ENCODE measurements at regions not wholly inside any gene's neighbourhood (a gene's known extent, or its start where the extent isn't known, plus 50 kb on each side); places are given as distances from the start of the nearest gene placed in this dataset.
"Not testable (repeated sequence)": the region's sequence is repeated elsewhere in the genome, so short reads cannot be mapped to it uniquely, and the experiment has no call there.

DNA sequence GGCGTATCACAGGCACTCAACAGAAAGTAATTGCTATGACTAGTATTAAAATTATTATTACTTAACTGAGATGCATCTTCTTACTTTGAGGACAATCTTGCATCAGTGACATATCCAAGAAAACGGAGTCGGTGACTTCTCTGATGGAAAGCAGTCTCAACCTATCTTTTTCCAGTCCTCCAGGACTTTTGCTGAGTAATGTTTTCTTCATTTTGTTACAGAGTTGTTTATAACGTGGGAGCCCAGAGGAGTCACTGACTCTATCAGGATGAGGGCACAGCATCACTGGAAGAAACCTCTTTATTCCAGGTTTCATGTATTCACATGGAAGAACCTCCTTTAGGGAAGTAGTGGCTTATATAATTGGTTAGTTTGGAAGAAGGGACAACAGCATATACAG, 51.5 kb upstream of the MELK start:
- H3K36me3 ChIP-seq = no peaks in the 10 kb centered on the region

DNA sequence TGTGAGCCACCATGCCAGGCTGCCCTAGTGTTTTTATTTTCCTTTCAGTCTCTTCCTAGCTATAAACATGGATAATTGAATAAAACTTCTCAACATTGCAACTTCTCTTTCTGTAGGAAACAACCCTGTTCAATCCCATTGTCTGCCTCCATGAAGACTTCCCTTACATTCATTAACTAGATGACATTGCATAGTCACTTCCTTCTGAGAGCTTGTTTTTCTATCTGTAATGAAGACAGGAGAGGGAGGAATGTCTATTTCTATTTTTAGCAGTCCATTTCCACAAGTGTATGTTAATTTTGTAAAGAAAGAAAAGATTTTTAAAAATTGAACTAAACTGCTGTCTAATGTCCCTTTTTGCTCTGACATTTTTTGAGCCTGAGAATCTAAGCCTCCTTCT, 55.6 kb upstream of the MELK start:
- Histone ChIP-seq H3K36me3 (no peaks in the 10 kb centered on the region), H3K9me3 (no peaks in the 10 kb centered on the region), H3K4me3 (no peak overlapping the region), H3K27ac (no peak overlapping the region), H3K4me1 (no peaks in the 10 kb centered on the region), H3K27me3 (no peaks in the 10 kb centered on the region)
- no peak for DNase-seq (ENCODE audit: low spot score in 2 of 2)
- TF ChIP-seq EP300 (IDR thresholded peaks at IDR 0.05) (no peak), POLR2A (IDR thresholded peaks at IDR 0.05) (no peak), POLR2AphosphoS5 (IDR thresholded peaks at IDR 0.05) (no peak)
- TF ChIP-seq, protein P1, sequence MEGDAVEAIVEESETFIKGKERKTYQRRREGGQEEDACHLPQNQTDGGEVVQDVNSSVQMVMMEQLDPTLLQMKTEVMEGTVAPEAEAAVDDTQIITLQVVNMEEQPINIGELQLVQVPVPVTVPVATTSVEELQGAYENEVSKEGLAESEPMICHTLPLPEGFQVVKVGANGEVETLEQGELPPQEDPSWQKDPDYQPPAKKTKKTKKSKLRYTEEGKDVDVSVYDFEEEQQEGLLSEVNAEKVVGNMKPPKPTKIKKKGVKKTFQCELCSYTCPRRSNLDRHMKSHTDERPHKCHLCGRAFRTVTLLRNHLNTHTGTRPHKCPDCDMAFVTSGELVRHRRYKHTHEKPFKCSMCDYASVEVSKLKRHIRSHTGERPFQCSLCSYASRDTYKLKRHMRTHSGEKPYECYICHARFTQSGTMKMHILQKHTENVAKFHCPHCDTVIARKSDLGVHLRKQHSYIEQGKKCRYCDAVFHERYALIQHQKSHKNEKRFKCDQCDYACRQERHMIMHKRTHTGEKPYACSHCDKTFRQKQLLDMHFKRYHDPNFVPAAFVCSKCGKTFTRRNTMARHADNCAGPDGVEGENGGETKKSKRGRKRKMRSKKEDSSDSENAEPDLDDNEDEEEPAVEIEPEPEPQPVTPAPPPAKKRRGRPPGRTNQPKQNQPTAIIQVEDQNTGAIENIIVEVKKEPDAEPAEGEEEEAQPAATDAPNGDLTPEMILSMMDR (IDR thresholded peaks at IDR 0.05) = no peak

More for the DNA sequence above, 51.5 kb upstream of the MELK start:
- Histone ChIP-seq H3K4me3 (no peak overlapping the region), H3K27ac (no peak overlapping the region), H3K9me3 (no peaks in the 10 kb centered on the region), H3K4me1 (no peaks in the 10 kb centered on the region), H3K27me3 (no peaks in the 10 kb centered on the region)
- 66% methylated on average over 4 of the region's 4 CpGs for WGBS
- no peak for DNase-seq (ENCODE audit: low spot score in 2 of 2)
- TF ChIP-seq POLR2AphosphoS5 (IDR thresholded peaks at IDR 0.05) (no peak), EP300 (IDR thresholded peaks at IDR 0.05) (no peak), POLR2A (IDR thresholded peaks at IDR 0.05) (no peak)
- TF ChIP-seq, protein P1 (IDR thresholded peaks at IDR 0.05) = no peak

GRCh38 chr9:36504156-36504555, 68.5 kb upstream of the MELK start:
- H3K4me1 ChIP-seq = no peaks in the 10 kb centered on the region
- no peak overlapping the region for H3K27ac ChIP-seq
- no peaks in the 10 kb centered on the region for H3K9me3 ChIP-seq
- no peaks in the 10 kb centered on the region for H3K27me3 ChIP-seq
- H3K36me3 ChIP-seq = no peaks in the 10 kb centered on the region
- no peak for DNase-seq (ENCODE audit: low spot score in 2 of 2)
- no peak overlapping the region for H3K4me3 ChIP-seq
- no peak for TF ChIP-seq POLR2AphosphoS5 (IDR thresholded peaks at IDR 0.05)
- TF ChIP-seq, protein P1 (IDR thresholded peaks at IDR 0.05) = no peak
- 87% methylated on average over 4 of the region's 4 CpGs for WGBS

DNA sequence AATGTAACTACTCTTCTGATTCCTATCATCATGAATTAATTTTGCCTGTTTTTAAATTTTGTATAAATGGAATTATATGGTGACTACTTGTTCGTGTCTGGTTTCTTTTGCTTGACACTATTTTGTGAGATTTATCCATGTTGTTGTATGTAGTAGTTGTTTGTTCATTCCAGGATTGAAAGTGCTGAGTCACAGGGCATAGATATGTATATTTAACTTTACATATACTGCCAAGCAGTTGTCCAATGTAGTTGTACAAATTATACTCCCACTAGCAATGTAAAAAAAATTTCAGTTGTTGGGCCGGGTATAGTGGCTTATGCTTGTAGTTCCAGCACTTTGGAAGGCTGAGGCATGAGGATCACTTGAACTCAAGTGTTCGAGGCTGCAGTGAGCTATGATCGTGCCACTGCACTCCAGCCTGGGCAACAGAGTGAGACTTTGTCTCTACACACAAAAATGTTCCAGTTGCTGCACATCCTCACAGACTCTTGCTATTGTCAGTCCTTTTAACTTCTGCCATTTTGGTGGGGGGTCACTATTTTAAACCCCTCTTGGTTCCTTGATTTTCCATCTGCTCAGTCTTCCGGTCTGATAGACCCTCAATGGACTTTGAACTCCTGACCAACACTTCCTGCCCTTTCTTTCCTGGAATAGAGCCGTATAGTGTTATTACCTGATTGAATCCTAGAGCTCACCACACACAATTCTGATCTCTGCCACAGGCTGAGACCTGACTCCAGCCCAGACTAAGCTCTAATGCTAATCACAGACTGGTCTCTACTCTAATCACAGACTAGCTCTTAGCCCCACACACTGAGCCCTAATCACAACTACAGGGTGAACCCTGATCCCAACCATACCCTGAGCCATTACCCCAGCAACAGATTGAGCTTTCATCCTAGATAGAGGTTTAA, 69.3 kb upstream of the MELK start:
- no peaks in the 10 kb centered on the region for H3K9me3 ChIP-seq
- H3K36me3 ChIP-seq = no peaks in the 10 kb centered on the region
- no peaks in the 10 kb centered on the region for H3K4me1 ChIP-seq
- no peak for DNase-seq (ENCODE audit: low spot score in 2 of 2)
- TF ChIP-seq, protein P1 (IDR thresholded peaks at IDR 0.05) = no peak
- TF ChIP-seq EP300 (IDR thresholded peaks at IDR 0.05) (no peak), POLR2A (IDR thresholded peaks at IDR 0.05) (no peak), POLR2AphosphoS5 (IDR thresholded peaks at IDR 0.05) (no peak)
- WGBS = 87% methylated on average over 6 of the region's 6 CpGs
- H3K27me3 ChIP-seq = no peaks in the 10 kb centered on the region
- H3K27ac ChIP-seq = no peak overlapping the region
- no peak overlapping the region for H3K4me3 ChIP-seq

- H3K4me1 ChIP-seq = no peaks in the 10 kb centered on the region
- 89% methylated on average over 3 of the region's 3 CpGs for WGBS
Observed at GRCh38 chr9:36501727-36502126, 71.0 kb upstream of the MELK start.

GRCh38 chr9:36500931-36501330, 71.8 kb upstream of the MELK start:
- not testable (repeated sequence) for H3K36me3 ChIP-seq; H3K9me3 ChIP-seq; DNase-seq (ENCODE audit: low spot score in 2 of 2); H3K27ac ChIP-seq; H3K27me3 ChIP-seq; H3K4me1 ChIP-seq; H3K4me3 ChIP-seq
- 93% methylated on average over 2 of the region's 2 CpGs for WGBS

More at GRCh38 chr9:36501727-36502126, 71.0 kb upstream of the MELK start:
- no peaks in the 10 kb centered on the region for H3K36me3 ChIP-seq
- TF ChIP-seq POLR2AphosphoS5 (IDR thresholded peaks at IDR 0.05) (no peak), EP300 (IDR thresholded peaks at IDR 0.05) (no peak), POLR2A (IDR thresholded peaks at IDR 0.05) (no peak)
- TF ChIP-seq, protein P1 (IDR thresholded peaks at IDR 0.05) = no peak
- no peaks in the 10 kb centered on the region for H3K27me3 ChIP-seq
- H3K27ac ChIP-seq = no peak overlapping the region
- no peak overlapping the region for H3K4me3 ChIP-seq
- DNase-seq (ENCODE audit: low spot score in 2 of 2) = no peak
- no peaks in the 10 kb centered on the region for H3K9me3 ChIP-seq
